GM23338 (cell line): ENCODE measurements at regions not wholly inside any gene's neighbourhood (a gene's known extent, or its start where the extent isn't known, plus 50 kb on each side); places are given as distances from the start of the nearest gene placed in this dataset.

Experiments
- ATAC-seq: fragments of 200-7000 bp; cut with Tn5 transposase; 3 replicates; pipeline ENCODE4 v1.9.1; 2020
- DNase-seq: peaks from one replicate; pipeline ENCODE4 v3.0.0-alpha.2; 2015; ENCODE audit warnings: low spot score
- H2AFZ ChIP-seq: fragments of 200-600 bp; sonication (generic); 2 replicates; pipeline ENCODE4 v1.8.0; 2016; ENCODE audit warnings: antibody characterized with exemption, mild to moderate bottlenecking, moderate library complexity
- H3F3A ChIP-seq: fragments of 200-600 bp; sonication (generic); replicated peaks from 2 replicates; pipeline ENCODE4 v1.8.0; 2017; ENCODE audit warnings: antibody characterized with exemption, mixed run types, low read depth
- H3K27ac ChIP-seq: fragments of 200-600 bp; sonication (generic); 2 replicates; pipeline ENCODE4 v1.6.1; 2016; ENCODE audit warnings: low read depth
- H3K27me3 ChIP-seq: fragments of 200-600 bp; sonication (generic); 2 replicates; pipeline ENCODE4 v1.8.0; 2016; ENCODE audit warnings: mild to moderate bottlenecking, mixed run types, moderate library complexity; ENCODE audit not compliant: insufficient read depth
- H3K36me3 ChIP-seq: fragments of 200-600 bp; sonication (generic); 2 replicates; pipeline ENCODE4 v1.8.0; 2016; ENCODE audit warnings: mild to moderate bottlenecking; ENCODE audit not compliant: insufficient read depth
- H3K4me1 ChIP-seq: fragments of 200-600 bp; sonication (generic); 2 replicates; pipeline ENCODE4 v1.8.0; 2016; ENCODE audit warnings: mild to moderate bottlenecking, moderate library complexity; ENCODE audit not compliant: insufficient read depth
- H3K4me2 ChIP-seq: fragments of 200-600 bp; sonication (generic); 2 replicates; pipeline ENCODE4 v1.7.1; 2017; ENCODE audit warnings: mixed run types
- H3K4me3 ChIP-seq: fragments of 200-600 bp; sonication (generic); 2 replicates; pipeline ENCODE4 v1.6.1; 2016; ENCODE audit warnings: mixed run types
- H3K79me2 ChIP-seq: fragments of 200-600 bp; sonication (generic); replicated peaks from 2 replicates; pipeline ENCODE4 v1.8.0; 2017; ENCODE audit warnings: mild to moderate bottlenecking; ENCODE audit not compliant: insufficient read depth
- H3K9me2 ChIP-seq: fragments of 200-600 bp; sonication (generic); 2 replicates; pipeline ENCODE4 v1.8.0; 2017; ENCODE audit not compliant: insufficient read depth
- H4K20me1 ChIP-seq: fragments of 200-600 bp; sonication (generic); replicated peaks from 2 replicates; pipeline ENCODE4 v1.8.0; 2017; ENCODE audit warnings: mild to moderate bottlenecking; ENCODE audit not compliant: insufficient read depth
- H3K27ac Mint-ChIP-seq: 2 replicates; pipeline ENCODE4 v1.8.0; 2020; ENCODE audit warnings: inconsistent platforms, mild to moderate bottlenecking, moderate library complexity, mixed read lengths
- H3K27me3 Mint-ChIP-seq: 3 replicates; pipeline ENCODE4 v1.8.0; 2022; ENCODE audit warnings: low read depth, mild to moderate bottlenecking, moderate library complexity, mixed read lengths, inconsistent platforms; ENCODE audit not compliant: insufficient read depth, poor library complexity
- H3K36me3 Mint-ChIP-seq: 3 replicates; pipeline ENCODE4 v1.8.0; 2021; ENCODE audit warnings: low read depth, mild to moderate bottlenecking, inconsistent platforms, moderate library complexity, mixed read lengths
- H3K4me1 Mint-ChIP-seq: 3 replicates; pipeline ENCODE4 v1.8.0; 2020; ENCODE audit warnings: mild to moderate bottlenecking, inconsistent platforms, mixed read lengths
- H3K4me3 Mint-ChIP-seq: 3 replicates; pipeline ENCODE4 v1.8.0; 2021; ENCODE audit warnings: moderate library complexity, mild to moderate bottlenecking, inconsistent platforms, mixed read lengths
- H3K9me3 Mint-ChIP-seq: 3 replicates; pipeline ENCODE4 v1.8.0; 2020; ENCODE audit warnings: moderate library complexity, mild to moderate bottlenecking, inconsistent platforms, mixed read lengths
- CREB1 ChIP-seq: fragments of 250-450 bp; sonication (Bioruptor Pico); IDR thresholded peaks from 2 replicates; pipeline ENCODE4 v1.5.0; 2020; ENCODE audit warnings: low read depth, mild to moderate bottlenecking, moderate library complexity
- CTCF ChIP-seq, 2 experiments: fragments of 200-600 bp in 1 of 2; sonication (generic) in 1 of 2; conservative IDR thresholded peaks; 2 replicates each; pipeline versions ENCODE4 v1.5.1 to v1.6.1; 2016 to 2017; ENCODE audit warnings: antibody characterized with exemption in 2 of 2, low read depth in 2 of 2, mild to moderate bottlenecking in 2 of 2, moderate library complexity in 1 of 2
- ETS1 ChIP-seq: IDR thresholded peaks from 2 replicates; pipeline ENCODE4 v1.6.1; 2016; ENCODE audit warnings: antibody characterized with exemption
- EZH2 ChIP-seq: fragments of 200-600 bp; sonication (generic); IDR thresholded peaks from one replicate; pipeline ENCODE4 v1.8.0; 2017; ENCODE audit warnings: antibody characterized with exemption, mild to moderate bottlenecking, low read depth; ENCODE audit not compliant: unreplicated experiment
- EZH2phosphoT487 ChIP-seq: fragments of 200-600 bp; sonication (generic); IDR thresholded peaks from one replicate; pipeline ENCODE4 v1.8.1; 2018; ENCODE audit warnings: antibody characterized with exemption; ENCODE audit not compliant: unreplicated experiment
- JUNB ChIP-seq: IDR thresholded peaks from one replicate; pipeline ENCODE4 v1.6.1; 2016; ENCODE audit warnings: antibody characterized with exemption; ENCODE audit not compliant: unreplicated experiment
- NANOG ChIP-seq: IDR thresholded peaks from 2 replicates; pipeline ENCODE4 v1.6.1; 2016; ENCODE audit warnings: antibody characterized with exemption, borderline replicate concordance
- POLR2AphosphoS5 ChIP-seq: IDR thresholded peaks from 2 replicates; pipeline ENCODE4 v1.6.1; 2016; ENCODE audit warnings: antibody characterized with exemption, low read depth
- REST ChIP-seq: IDR thresholded peaks from one replicate; pipeline ENCODE4 v1.6.1; 2018; ENCODE audit warnings: antibody characterized with exemption; ENCODE audit not compliant: unreplicated experiment
- STAT1 ChIP-seq: IDR thresholded peaks from one replicate; pipeline ENCODE4 v1.6.1; 2016; ENCODE audit warnings: antibody characterized with exemption; ENCODE audit not compliant: unreplicated experiment
- ZNF114 ChIP-seq: fragments of 250-450 bp; sonication (Bioruptor Pico); IDR thresholded peaks from 2 replicates; pipeline ENCODE4 v1.5.0; 2020; ENCODE audit warnings: mild to moderate bottlenecking, moderate library complexity
- ZNF331 ChIP-seq: fragments of 250-450 bp; sonication (Bioruptor Pico); IDR thresholded peaks from 2 replicates; pipeline ENCODE4 v1.5.0; 2020; ENCODE audit warnings: low read depth, mild to moderate bottlenecking, moderate library complexity
- ZNF462 ChIP-seq: fragments of 250-450 bp; sonication (Bioruptor Pico); IDR thresholded peaks from 2 replicates; pipeline ENCODE4 v1.5.0; 2020; ENCODE audit warnings: mild to moderate bottlenecking, moderate library complexity

- TF ChIP-seq CTCF (conservative IDR thresholded peaks at IDR 0.05; ENCODE audit: low read depth in 2 of 2): no peak
- no peak for TF ChIP-seq JUNB
- TF ChIP-seq REST: no peak
- no peak for TF ChIP-seq ZNF114 (CRISPR knock-in tag)
- no peak for TF ChIP-seq ZNF462 (CRISPR knock-in tag)
- TF ChIP-seq EZH2phosphoT487: no peak
- no peak for TF ChIP-seq EZH2
- TF ChIP-seq ETS1: no peak
- no peak for TF ChIP-seq ZNF331 (CRISPR knock-in tag)
- no peak for TF ChIP-seq CREB1 (CRISPR knock-in tag)
- no peak for TF ChIP-seq POLR2AphosphoS5
- TF ChIP-seq NANOG: no peak
- TF ChIP-seq STAT1: no peak
- H3K4me3 Mint-ChIP-seq: no peak overlapping the region
Measured at GRCh38 chr10:83863283-83863966, 275.9 kb upstream of the GHITM start.

More at GRCh38 chr10:83863283-83863966, 275.9 kb upstream of the GHITM start:
- Histone ChIP-seq H3K79me2 (no peaks in the 10 kb centered on the region), H3K4me1 (no peaks in the 10 kb centered on the region), H3K27ac (no peak overlapping the region), H3K27me3 (no peaks in the 10 kb centered on the region), H2AFZ (no peak overlapping the region), H4K20me1 (no peaks in the 10 kb centered on the region), H3K9me2 (no peaks in the 10 kb centered on the region), H3F3A (no peaks in the 10 kb centered on the region), H3K4me2 (no peak overlapping the region), H3K36me3 (no peaks in the 10 kb centered on the region), H3K4me3 (no peak overlapping the region)
- Mint-ChIP-seq H3K27ac (no peak overlapping the region; the same call in 1 of the 2 replicates), H3K27me3 (peaks cover 3% of the 10 kb centered on the region), H3K36me3 (no peaks in the 10 kb centered on the region), H3K4me1 (no peaks in the 10 kb centered on the region), H3K9me3 (no peaks in the 10 kb centered on the region)
- no peak for DNase-seq
- ATAC-seq: no peak
